Large intestine (tissue), 3 donors: ENCODE measurements at regions not wholly inside any gene's neighbourhood (a gene's known extent, or its start where the extent isn't known, plus 50 kb on each side); places are given as distances from the start of the nearest gene placed in this dataset.
"Not testable (repeated sequence)": the region's sequence is repeated elsewhere in the genome, so short reads cannot be mapped to it uniquely, and the experiment has no call there.

Source experiments
- DNase-seq, 2 donors: peaks; one replicate each; pipeline versions ENCODE4 v3.0.0 to v3.0.0-alpha.2; 2013
- H3K27ac ChIP-seq: one replicate; pipeline ENCODE4 v1.5.1; 2013; ENCODE audit warnings: low read length
- H3K27me3 ChIP-seq: 2 replicates; pipeline ENCODE4 v1.6.1; 2013; ENCODE audit warnings: low read length; ENCODE audit not compliant: control insufficient read depth, insufficient read depth
- H3K36me3 ChIP-seq: 2 replicates; pipeline ENCODE4 v1.6.1; 2013; ENCODE audit warnings: low read length; ENCODE audit not compliant: control insufficient read depth, insufficient read depth
- H3K4me1 ChIP-seq: one replicate; pipeline ENCODE4 v1.6.1; 2013; ENCODE audit warnings: low read length; ENCODE audit not compliant: control insufficient read depth, insufficient read depth
- H3K4me3 ChIP-seq: one replicate; pipeline ENCODE4 v1.5.1; 2013; ENCODE audit warnings: low read length
- H3K9me3 ChIP-seq: one replicate; pipeline ENCODE4 v1.6.1; 2013; ENCODE audit warnings: mild to moderate bottlenecking, low read depth, low read length, moderate library complexity; ENCODE audit not compliant: control insufficient read depth
- WGBS: methylation state at CpG from one replicate; pipeline ENCODE4 v1.1.5; 2013; ENCODE audit warnings: low lambda C conversion rate; ENCODE audit not compliant: insufficient coverage; 5-methylcytosine and 5-hydroxymethylcytosine counted together

DNA sequence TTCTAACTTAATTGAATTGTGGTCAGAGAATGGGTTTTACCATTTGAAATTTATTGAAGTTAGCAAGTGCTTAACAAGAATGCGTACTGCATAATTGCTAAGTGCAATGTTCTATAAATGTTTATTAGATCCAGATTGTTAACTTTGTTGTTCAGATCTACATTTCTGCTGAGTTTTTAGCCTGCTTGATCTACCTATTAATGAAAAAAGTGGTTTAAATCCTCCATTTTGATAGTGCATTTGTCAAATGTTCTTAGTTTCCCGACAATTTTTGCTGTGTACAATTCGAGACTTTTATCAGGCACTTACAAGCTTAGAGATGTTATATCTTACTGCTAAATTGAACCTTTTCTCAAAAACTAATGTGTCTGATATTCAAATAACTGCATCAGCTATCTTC lies 156.4 kb upstream of the ADCY1 start:
- 100% methylated on average over 1 of the region's 3 CpGs for WGBS
- Histone ChIP-seq H3K4me1 (no peaks in the 10 kb centered on the region), H3K4me3 (no peak overlapping the region), H3K36me3 (no peaks in the 10 kb centered on the region), H3K9me3 (no peaks in the 10 kb centered on the region), H3K27me3 (no peaks in the 10 kb centered on the region), H3K27ac (no peak overlapping the region)
- no peak for DNase-seq

DNA sequence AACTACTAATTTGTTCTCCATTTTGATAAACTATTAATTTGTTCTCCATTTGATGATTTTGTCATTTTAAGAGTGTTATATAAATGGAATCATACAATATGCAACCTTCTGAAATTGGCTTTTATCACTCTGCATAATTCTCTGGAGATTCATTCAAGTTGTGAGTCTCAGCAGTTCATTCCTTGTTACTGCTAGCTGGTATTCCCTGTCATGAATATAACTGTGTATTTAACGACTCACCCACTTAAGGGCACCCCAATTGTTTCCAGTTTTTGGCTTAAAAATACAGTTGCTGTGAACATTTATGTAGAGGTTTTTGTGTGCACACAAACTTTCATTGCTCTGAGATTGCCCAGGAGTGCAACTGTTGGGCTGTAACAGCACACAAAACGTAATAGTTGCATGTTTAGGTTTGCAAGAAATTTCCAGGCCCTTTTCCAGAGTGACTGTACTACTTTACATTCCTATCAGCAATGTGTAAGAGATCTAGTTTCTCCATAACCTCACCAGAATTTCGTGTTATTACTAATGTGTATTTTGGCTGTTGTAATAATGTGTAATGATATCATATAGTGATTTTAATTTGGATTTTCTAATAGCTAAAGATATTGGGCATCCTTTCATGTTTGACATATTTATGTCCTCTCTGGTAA lies 153.2 kb upstream of the ADCY1 start:
- Histone ChIP-seq H3K27me3 (no peaks in the 10 kb centered on the region), H3K4me1 (no peaks in the 10 kb centered on the region), H3K9me3 (no peaks in the 10 kb centered on the region), H3K4me3 (no peak overlapping the region), H3K27ac (no peak overlapping the region), H3K36me3 (no peaks in the 10 kb centered on the region)
- DNase-seq = no peak
- no CpG with 5 or more reads among the region's 3 CpGs for WGBS

DNA sequence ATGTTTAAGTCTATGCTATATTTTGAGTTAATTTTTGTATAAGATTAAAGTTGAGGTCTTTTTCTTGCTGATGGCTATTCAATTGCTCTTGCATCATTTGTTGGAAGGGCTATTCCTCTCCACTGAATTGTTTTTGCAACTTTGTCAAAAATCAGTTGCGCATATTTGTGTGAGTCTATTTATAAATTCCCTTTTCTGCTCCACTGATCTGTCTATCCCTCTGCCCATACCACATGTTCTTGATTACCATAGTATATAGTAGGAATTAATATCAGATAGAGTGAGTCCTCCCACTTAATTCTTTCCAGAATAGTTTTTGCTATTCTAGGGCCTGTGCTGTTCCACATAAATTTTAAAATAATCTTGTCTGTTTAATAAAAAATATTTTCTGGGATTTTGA lies 152.4 kb upstream of the ADCY1 start:
- Histone ChIP-seq H3K9me3 (no peaks in the 10 kb centered on the region), H3K27ac (no peak overlapping the region), H3K4me3 (no peak overlapping the region), H3K27me3 (no peaks in the 10 kb centered on the region), H3K4me1 (no peaks in the 10 kb centered on the region), H3K36me3 (no peaks in the 10 kb centered on the region)
- WGBS = no CpG with 5 or more reads among the region's 1 CpG
- no peak for DNase-seq

DNA sequence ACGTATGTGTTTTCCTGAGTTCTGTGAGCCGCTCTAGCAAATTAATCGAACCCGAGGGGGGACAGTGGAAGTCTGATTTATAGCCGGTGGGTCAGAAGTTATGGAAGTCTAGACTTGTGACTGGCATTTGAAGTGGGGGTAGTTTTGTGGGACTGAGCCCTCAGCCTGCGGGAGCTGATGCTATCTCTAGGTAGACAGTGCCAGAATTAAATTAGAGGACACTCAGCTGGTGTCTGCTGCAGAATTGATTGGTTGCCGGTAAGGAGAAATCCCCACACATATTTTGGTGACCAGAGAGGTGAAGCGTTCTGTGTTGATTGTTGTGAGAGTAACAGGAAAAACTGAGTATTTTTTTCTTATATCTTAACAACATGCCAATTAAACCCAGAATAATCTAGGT lies 143.8 kb upstream of the ADCY1 start:
- no peak overlapping the region for H3K27ac ChIP-seq
- DNase-seq = no peak
- no peaks in the 10 kb centered on the region for H3K9me3 ChIP-seq
- no peaks in the 10 kb centered on the region for H3K4me1 ChIP-seq
- H3K27me3 ChIP-seq = no peaks in the 10 kb centered on the region
- WGBS = 80% methylated on average over 1 of the region's 8 CpGs
- H3K4me3 ChIP-seq = no peak overlapping the region
- no peaks in the 10 kb centered on the region for H3K36me3 ChIP-seq

DNA sequence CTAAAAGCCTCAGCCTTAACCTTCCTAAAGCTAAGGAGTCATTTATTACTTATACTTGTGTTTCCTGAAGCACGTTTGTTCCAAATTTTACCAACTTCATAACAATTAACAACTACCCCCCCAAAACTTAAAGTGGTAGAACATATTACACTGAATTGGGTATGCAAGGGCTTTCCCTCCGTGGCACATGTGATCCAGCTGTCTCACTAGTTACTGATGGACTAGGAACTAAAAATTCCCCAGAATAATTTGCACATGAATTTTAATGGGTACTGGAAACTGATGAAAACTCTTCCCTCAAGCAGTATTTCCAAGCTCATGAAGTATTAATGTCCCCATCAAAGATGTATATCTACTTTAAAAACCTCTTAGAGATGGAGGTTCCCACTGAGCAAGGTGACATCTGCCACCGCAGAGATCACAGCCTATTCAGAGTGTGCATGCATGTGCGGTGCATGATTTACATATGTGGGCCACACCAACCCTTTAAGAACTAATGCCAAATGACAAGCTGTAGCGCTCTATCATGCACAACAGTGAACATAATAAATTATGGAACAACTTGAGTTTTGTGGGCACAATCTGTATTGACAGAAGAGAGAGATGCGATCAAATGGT lies 139.9 kb upstream of the ADCY1 start:
- Histone ChIP-seq H3K27me3 (no peaks in the 10 kb centered on the region), H3K36me3 (no peaks in the 10 kb centered on the region), H3K27ac (no peak overlapping the region), H3K4me1 (no peaks in the 10 kb centered on the region), H3K4me3 (no peak overlapping the region), H3K9me3 (no peaks in the 10 kb centered on the region)
- WGBS = 50% methylated on average over 1 of the region's 6 CpGs
- DNase-seq = no peak

DNA sequence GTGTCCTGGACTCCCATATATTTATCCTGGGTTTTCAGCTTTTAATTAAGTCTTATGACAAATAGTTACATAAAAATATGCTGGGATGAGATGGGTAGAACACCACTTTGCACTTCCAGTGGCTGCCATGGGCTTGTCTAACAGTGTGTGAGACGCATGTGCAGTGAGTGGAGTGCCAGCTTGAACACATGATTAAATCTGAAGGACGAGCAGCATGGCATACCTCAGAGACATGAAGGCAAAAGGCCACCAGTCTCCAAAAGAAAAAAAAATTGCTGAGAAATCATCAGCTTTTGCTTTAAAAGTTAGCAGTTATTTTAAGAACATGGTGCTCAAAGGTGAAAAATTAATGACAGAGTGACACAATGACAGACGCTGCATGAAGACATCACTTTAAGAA lies 139.0 kb upstream of the ADCY1 start:
- Histone ChIP-seq H3K27me3 (no peaks in the 10 kb centered on the region), H3K9me3 (no peaks in the 10 kb centered on the region), H3K27ac (no peak overlapping the region), H3K4me3 (no peak overlapping the region), H3K36me3 (no peaks in the 10 kb centered on the region), H3K4me1 (no peaks in the 10 kb centered on the region)
- no peak for DNase-seq
- WGBS = 100% methylated on average over 1 of the region's 3 CpGs

DNA sequence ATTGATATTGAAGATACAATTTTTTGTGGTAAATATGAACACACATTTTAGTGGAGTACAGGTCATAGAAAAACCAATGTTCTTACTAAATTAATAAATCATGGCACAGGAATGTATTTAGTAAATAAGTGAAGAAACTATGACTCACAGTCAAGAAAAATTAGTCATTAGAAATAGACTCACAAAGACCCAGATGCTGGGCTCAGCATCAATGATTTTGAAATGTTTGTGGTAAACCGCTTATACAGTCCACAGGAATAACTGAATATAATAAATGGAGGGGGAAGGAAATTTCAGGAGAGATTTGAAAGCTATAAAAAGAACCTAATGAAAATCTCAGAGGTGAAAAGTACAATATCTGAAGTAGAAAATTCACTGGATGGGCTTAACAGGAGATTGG lies 138.3 kb upstream of the ADCY1 start:
- Histone ChIP-seq H3K36me3 (no peaks in the 10 kb centered on the region), H3K27me3 (no peaks in the 10 kb centered on the region), H3K4me1 (no peaks in the 10 kb centered on the region), H3K4me3 (no peak overlapping the region), H3K9me3 (no peaks in the 10 kb centered on the region), H3K27ac (no peak overlapping the region)
- no peak for DNase-seq
- no CpG with 5 or more reads among the region's 1 CpG for WGBS

DNA sequence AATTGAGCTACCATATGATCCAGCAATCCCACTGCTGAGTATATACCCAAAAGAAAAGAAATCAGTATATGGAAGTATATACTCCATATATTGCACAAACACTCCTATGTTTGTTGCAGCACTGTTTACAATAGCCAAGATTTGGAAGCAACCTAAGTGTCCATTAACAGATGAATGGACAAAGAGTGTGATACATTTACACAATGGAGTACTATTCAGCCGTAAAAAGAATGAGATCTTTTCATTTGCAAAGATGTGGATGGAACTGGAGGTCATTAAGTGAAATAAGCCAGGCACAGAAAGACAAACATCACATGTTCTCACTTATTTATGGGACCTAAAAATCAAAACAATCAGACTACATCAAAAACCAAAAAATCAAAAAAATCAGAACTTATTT lies 133.4 kb upstream of the ADCY1 start:
- not testable (repeated sequence) for DNase-seq
- WGBS = no CpG with 5 or more reads among the region's 1 CpG

DNA sequence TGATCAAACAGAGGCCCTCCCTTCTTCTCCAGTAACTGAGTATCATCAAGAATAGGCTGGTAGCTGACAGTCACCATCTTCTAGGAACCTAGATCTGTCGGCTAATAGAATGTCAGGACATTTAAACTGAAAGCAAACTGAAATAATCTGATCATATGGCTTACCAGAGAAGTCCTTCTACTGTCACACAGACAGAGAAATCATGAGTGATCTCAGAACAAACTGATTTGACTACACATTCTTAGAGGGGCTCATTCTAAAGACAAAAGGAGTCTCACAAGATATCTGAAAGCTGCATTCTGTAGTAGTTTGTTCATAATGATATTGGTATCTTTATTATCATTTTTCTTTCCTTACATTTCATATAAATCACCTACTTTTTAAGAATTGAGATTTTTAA lies 130.9 kb upstream of the ADCY1 start:
- no peaks in the 10 kb centered on the region for H3K9me3 ChIP-seq
- DNase-seq = no peak
- H3K27me3 ChIP-seq = no peaks in the 10 kb centered on the region
- no peak overlapping the region for H3K27ac ChIP-seq
- no peaks in the 10 kb centered on the region for H3K4me1 ChIP-seq
- H3K36me3 ChIP-seq = no peaks in the 10 kb centered on the region
- no peak overlapping the region for H3K4me3 ChIP-seq
- no CpG with 5 or more reads among the region's 1 CpG for WGBS

More for the DNA sequence above, 133.4 kb upstream of the ADCY1 start:
- H3K4me1 ChIP-seq, H3K27ac ChIP-seq, H3K27me3 ChIP-seq, H3K4me3 ChIP-seq, H3K36me3 ChIP-seq, H3K9me3 ChIP-seq: not testable (repeated sequence)

DNA sequence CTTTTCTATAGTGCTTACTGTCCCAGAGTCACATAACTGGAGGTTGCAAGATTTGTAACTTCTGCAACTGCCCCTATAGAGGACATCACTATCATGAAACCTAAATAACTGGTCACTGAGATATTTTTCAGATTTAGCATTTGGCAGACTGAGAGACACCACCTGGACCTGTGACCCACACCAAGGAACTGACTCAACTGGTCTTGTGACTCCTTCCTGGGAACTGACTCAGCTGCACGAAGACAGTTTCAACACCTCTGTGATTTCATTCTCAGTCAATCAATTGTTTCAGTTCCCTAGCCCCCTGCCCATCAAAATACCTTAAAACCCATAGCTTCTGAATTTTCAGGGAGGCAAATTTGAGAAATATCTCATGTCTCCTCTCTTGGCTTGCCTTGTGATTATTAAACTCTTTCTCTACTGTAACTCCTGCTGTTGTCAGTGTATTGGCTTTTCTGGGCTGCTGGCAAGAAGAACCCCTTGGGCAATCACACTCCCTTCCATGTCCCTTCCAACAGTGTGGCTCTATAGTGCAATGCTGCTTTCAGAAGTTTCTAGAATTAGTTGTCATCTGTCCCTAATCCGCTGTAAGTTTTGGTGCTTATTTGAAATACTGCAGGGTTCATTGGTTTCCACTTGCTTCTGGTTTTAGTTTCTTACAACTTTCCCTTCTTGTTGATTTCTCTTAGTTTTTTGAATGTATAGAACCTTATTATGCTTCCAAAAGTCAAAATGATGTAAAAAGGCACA lies 127.8 kb upstream of the ADCY1 start:
- no peaks in the 10 kb centered on the region for H3K9me3 ChIP-seq
- H3K27ac ChIP-seq = no peak overlapping the region
- H3K4me1 ChIP-seq = no peaks in the 10 kb centered on the region
- 100% methylated on average over 1 of the region's 2 CpGs for WGBS
- no peak for DNase-seq
- no peaks in the 10 kb centered on the region for H3K27me3 ChIP-seq
- no peak overlapping the region for H3K4me3 ChIP-seq
- no peaks in the 10 kb centered on the region for H3K36me3 ChIP-seq
